Glutamatergic neuron (in vitro differentiated cells): ENCODE measurements at regions not wholly inside any gene's neighbourhood (a gene's known extent, or its start where the extent isn't known, plus 50 kb on each side); places are given as distances from the start of the nearest gene placed in this dataset.

Experiments
- DNase-seq: peaks from one replicate; pipeline ENCODE4 v3.0.0; 2022
- H3K27ac Mint-ChIP-seq: one replicate; pipeline ENCODE4 v1.8.0; 2020; ENCODE audit warnings: mild to moderate bottlenecking, mixed read lengths, inconsistent platforms; ENCODE audit not compliant: unreplicated experiment
- H3K27me3 Mint-ChIP-seq: one replicate; pipeline ENCODE4 v1.8.0; 2020; ENCODE audit warnings: mild to moderate bottlenecking, moderate library complexity, mixed read lengths, inconsistent platforms; ENCODE audit not compliant: unreplicated experiment
- H3K36me3 Mint-ChIP-seq: one replicate; pipeline ENCODE4 v1.8.0; 2020; ENCODE audit warnings: mild to moderate bottlenecking, mixed read lengths, inconsistent platforms; ENCODE audit not compliant: unreplicated experiment
- H3K4me1 Mint-ChIP-seq: one replicate; pipeline ENCODE4 v1.8.0; 2020; ENCODE audit warnings: mild to moderate bottlenecking, low read depth, mixed read lengths, inconsistent platforms; ENCODE audit not compliant: unreplicated experiment
- H3K4me3 Mint-ChIP-seq: one replicate; pipeline ENCODE4 v1.8.0; 2020; ENCODE audit warnings: mild to moderate bottlenecking, mixed read lengths, inconsistent platforms; ENCODE audit not compliant: unreplicated experiment
- H3K9me3 Mint-ChIP-seq: one replicate; pipeline ENCODE4 v1.8.0; 2020; ENCODE audit warnings: mild to moderate bottlenecking, moderate library complexity, mixed read lengths, inconsistent platforms; ENCODE audit not compliant: unreplicated experiment
- CTCF ChIP-seq: fragments of 200-600 bp; sonication (generic); IDR thresholded peaks from one replicate; pipeline ENCODE4 v1.5.0; 2021; ENCODE audit not compliant: partially characterized antibody, unreplicated experiment

GRCh38 chr11:70490208-70490607 is 91.9 kb downstream of the CTTN start:
- Mint-ChIP-seq H3K36me3 (peaks cover 20% of the 10 kb centered on the region), H3K27me3 (peaks cover 8% of the 10 kb centered on the region), H3K4me3 (no peak overlapping the region), H3K27ac (no peak overlapping the region), H3K4me1 (peaks cover 2% of the 10 kb centered on the region), H3K9me3 (peaks cover 3% of the 10 kb centered on the region)
- no peak for TF ChIP-seq CTCF
- no peak for DNase-seq

- no peak overlapping the region for H3K4me3 Mint-ChIP-seq
- peaks cover 13% of the 10 kb centered on the region for H3K36me3 Mint-ChIP-seq
- peaks cover 2% of the 10 kb centered on the region for H3K4me1 Mint-ChIP-seq
- H3K27me3 Mint-ChIP-seq = peaks cover 8% of the 10 kb centered on the region
- TF ChIP-seq CTCF = no peak
- no peak overlapping the region for H3K27ac Mint-ChIP-seq
- peaks cover 5% of the 10 kb centered on the region for H3K9me3 Mint-ChIP-seq
- peak; percentile 7 for DNase-seq
These were observed 92.6 kb downstream of the CTTN start for GRCh38 chr11:70490723-70491558.

GRCh38 chr11:70491696-70492472 is 93.6 kb downstream of the CTTN start:
- H3K36me3 Mint-ChIP-seq = peaks cover 12% of the 10 kb centered on the region
- peaks cover 7% of the 10 kb centered on the region for H3K9me3 Mint-ChIP-seq
- peak; percentile 6 for DNase-seq
- no peak overlapping the region for H3K27ac Mint-ChIP-seq
- peaks cover 8% of the 10 kb centered on the region for H3K27me3 Mint-ChIP-seq
- peaks cover 2% of the 10 kb centered on the region for H3K4me1 Mint-ChIP-seq
- no peak overlapping the region for H3K4me3 Mint-ChIP-seq
- no peak for TF ChIP-seq CTCF

GRCh38 chr11:70493089-70493474 is 94.8 kb downstream of the CTTN start:
- DNase-seq = no peak
- H3K4me1 Mint-ChIP-seq = peaks cover 3% of the 10 kb centered on the region
- H3K27ac Mint-ChIP-seq = no peak overlapping the region
- H3K36me3 Mint-ChIP-seq = peaks cover 4% of the 10 kb centered on the region
- H3K9me3 Mint-ChIP-seq = peaks cover 7% of the 10 kb centered on the region
- no peak overlapping the region for H3K4me3 Mint-ChIP-seq
- H3K27me3 Mint-ChIP-seq = peaks cover 6% of the 10 kb centered on the region
- no peak for TF ChIP-seq CTCF

GRCh38 chr11:70493891-70494290 is 95.6 kb downstream of the CTTN start:
- Mint-ChIP-seq H3K27ac (peak overlapping the region; percentile 28), H3K36me3 (peaks cover 4% of the 10 kb centered on the region), H3K4me3 (no peak overlapping the region), H3K4me1 (peaks cover 4% of the 10 kb centered on the region), H3K27me3 (peaks cover 4% of the 10 kb centered on the region), H3K9me3 (peaks cover 8% of the 10 kb centered on the region)
- no peak for TF ChIP-seq CTCF
- DNase-seq = no peak
